GM18505 (cell line): ENCODE measurements at regions not wholly inside any gene's neighbourhood (a gene's known extent, or its start where the extent isn't known, plus 50 kb on each side); places are given as distances from the start of the nearest gene placed in this dataset.
"Not testable (repeated sequence)": the region's sequence is repeated elsewhere in the genome, so short reads cannot be mapped to it uniquely, and the experiment has no call there.

ENCODE experiments used
- ATAC-seq: cut with Tn5 transposase; IDR thresholded peaks from one replicate; pipeline ENCODE4 v1.9.1; 2021; ENCODE audit not compliant: unreplicated experiment
- POLR2A ChIP-seq: IDR thresholded peaks from 4 replicates; pipeline ENCODE4 v1.6.1; 2011; ENCODE audit warnings: borderline replicate concordance; ENCODE audit not compliant: insufficient read depth, insufficient read length; ENCODE audit errors: extremely low read depth

GRCh38 chr2:212811036-212811805 is 272.6 kb upstream of the ERBB4 start:
- no peak for ATAC-seq
- no peak for TF ChIP-seq POLR2A

DNA sequence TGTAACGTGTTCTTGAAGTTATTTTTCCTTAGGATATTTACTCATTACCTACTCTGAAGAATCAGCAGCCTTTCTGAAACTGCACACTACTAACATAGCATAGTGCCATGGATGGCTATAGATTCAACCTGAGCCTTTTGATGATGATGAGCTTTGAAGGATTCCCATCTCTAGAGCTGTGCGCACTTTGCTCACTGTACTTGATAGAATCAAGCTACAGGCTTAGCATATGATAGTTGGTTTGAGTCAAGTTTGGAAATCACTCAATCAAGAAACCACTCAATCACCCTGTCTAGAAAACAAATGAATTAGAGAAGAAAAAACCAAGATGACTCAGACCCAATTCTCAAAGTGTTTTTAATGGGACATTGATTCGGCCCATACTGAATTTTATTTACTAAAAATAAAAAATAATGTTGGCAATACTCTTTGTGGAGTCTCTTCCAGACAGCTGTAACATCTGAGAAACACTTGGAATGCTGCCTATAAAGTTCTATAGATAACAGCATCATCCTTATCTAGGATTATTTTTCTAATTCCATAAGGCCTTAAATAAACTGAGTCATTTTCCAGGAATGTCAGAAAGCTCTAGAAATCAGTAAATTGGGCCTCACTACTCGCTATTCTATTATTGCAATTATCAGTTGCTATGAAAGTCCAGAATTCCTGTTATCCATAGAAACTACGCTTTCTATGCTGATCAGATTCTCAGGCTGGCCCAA is 259.0 kb upstream of the ERBB4 start:
- ATAC-seq = no peak
- no peak for TF ChIP-seq POLR2A

DNA sequence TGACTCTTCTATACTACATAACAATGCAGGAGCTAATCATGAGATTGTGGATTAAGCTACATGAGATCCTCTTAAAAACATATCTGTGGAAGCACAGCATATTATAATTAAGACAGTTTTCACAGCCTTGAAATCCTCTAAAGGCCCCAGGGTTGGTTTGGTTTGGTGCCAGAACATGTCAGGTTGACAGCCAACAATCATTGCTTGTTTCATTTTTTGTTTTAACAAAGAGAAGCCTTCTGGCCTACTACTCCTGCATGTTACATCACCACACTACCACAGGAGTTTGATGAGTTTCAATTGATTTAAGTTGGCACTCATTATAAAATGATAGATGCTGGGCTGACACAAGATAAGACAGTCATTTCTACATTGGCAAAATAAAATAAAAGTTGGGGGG is 255.9 kb upstream of the ERBB4 start:
- no peak for ATAC-seq

GRCh38 chr2:212791569-212791968 is 253.0 kb upstream of the ERBB4 start:
- TF ChIP-seq POLR2A = no peak
- no peak for ATAC-seq

More for the DNA sequence above, 255.9 kb upstream of the ERBB4 start:
- no peak for TF ChIP-seq POLR2A

- ATAC-seq = not testable (repeated sequence)
Observed at GRCh38 chr2:212786088-212786487, 247.5 kb upstream of the ERBB4 start.

GRCh38 chr2:212777020-212777491 is 238.5 kb upstream of the ERBB4 start:
- peak; percentile 70 for ATAC-seq
- no peak for TF ChIP-seq POLR2A

GRCh38 chr2:212773808-212774339 is 235.3 kb upstream of the ERBB4 start:
- no peak for ATAC-seq
- TF ChIP-seq POLR2A = no peak

- ATAC-seq = no peak
Observed at GRCh38 chr2:212770240-212770639, 231.6 kb upstream of the ERBB4 start.

DNA sequence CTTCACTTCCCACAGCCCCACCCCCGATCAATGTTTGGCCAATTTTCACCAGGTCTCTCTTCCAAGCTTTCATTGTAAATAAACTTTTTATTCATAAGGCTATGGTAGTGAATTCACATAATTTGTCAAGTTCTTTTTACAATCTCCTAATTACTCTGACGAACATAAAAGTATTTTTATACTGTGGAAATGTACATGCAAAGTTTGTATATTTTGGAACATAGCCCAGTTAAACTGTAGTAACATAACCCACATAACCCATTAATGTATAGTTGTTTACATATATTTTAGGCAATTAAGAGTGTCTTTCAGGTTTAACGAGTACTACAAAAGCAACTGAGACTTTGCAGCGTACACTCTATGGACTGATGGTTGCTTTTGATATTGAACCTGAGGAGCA is 228.3 kb upstream of the ERBB4 start:
- TF ChIP-seq POLR2A = no peak
- ATAC-seq = no peak

More at GRCh38 chr2:212770240-212770639, 231.6 kb upstream of the ERBB4 start:
- TF ChIP-seq POLR2A = no peak

DNA sequence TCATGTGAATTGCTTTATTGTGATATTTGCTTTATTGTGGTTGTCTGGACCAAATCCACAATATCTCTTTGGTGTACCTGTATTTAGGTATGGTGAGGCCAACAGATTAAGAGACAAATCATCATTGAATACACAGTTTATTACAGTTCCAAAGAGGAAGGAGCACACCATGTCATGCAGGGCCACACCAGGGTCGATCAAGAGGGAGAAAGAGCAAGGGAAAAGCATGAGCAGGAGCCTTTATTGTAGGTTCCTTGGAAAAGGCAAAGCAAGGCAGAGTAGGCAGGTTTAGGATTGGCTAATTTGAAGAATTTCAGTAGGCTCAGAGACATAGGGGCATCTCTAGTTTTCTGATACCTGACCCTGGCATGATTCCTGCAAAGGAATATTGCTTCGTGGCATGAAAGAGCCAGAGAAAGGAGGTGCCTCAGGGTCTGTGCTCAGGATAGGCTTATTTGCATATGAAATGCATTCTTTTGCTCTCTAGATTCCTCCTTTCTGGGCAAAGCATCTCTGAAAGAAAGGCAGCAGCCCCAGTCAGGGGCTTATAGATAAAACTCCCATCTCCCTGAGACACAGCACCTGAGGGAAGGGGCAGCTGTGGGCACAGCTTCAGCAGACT is 214.2 kb upstream of the ERBB4 start:
- ATAC-seq = no peak
- no peak for TF ChIP-seq POLR2A

DNA sequence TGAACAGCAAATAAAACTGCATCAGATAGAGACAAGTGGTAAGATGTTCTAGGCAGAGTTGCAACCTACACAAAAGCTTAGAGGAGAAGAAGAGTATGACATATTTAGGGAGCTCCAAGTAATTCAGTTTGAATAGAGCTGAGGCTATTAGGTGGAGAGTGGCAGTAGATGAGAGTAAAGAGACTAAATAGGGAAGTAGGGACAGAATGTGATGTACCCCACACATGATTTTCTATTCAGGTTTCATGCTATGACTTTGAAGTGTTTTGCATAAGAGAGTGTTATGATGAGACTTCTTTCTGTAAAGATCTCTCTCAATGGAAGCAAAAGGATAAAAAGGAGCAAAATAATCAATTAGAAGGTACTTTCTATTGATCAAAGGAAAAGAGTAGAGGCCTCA is 206.8 kb upstream of the ERBB4 start:
- TF ChIP-seq POLR2A = no peak
- ATAC-seq = peak; percentile 90

DNA sequence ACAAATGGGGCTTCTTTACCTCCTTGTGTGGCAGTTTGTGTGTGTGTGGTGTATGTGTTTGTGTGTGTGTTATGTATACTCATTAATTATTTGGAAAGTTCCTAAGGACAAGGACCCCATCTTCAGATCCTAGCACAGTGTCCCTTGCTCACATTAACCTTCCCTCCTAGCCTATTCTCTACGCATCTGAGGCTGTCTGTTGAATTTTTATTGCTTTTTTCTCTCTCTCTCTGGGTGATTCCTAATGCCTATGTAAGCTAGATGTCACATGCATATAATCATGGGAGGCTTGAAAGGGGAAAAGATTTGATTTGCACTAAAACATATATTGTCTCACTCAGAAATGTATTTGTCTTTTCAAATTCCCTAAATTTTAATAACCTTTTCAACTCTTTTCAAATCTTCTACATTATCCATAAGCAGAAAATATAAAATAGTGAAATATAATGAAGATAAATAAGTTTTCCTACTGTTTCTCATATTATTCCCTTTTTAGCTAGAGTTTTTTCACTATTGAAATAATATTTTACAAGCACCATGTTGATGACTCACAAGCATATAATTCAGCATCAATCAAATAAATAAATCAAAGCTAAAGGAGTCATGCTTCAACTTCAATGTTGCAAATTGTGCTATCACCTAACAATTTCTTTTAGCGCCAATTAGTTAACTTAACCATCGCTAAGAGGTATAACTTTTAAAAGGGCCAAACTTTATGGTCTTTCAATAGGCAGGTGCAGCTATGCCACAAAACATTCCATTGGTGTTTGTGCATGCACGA is 199.0 kb upstream of the ERBB4 start:
- no peak for ATAC-seq
- no peak for TF ChIP-seq POLR2A

- ATAC-seq = no peak
- no peak for TF ChIP-seq POLR2A
Observed at GRCh38 chr2:212736385-212736726, 197.8 kb upstream of the ERBB4 start.

GRCh38 chr2:212733273-212733672 is 194.7 kb upstream of the ERBB4 start:
- no peak for TF ChIP-seq POLR2A
- no peak for ATAC-seq

- no peak for TF ChIP-seq POLR2A
Observed at GRCh38 chr2:212732860-212733259, 194.3 kb upstream of the ERBB4 start.

More at GRCh38 chr2:212732860-212733259, 194.3 kb upstream of the ERBB4 start:
- ATAC-seq = no peak
